K562 (cell line): ENCODE measurements at regions not wholly inside any gene's neighbourhood (a gene's known extent, or its start where the extent isn't known, plus 50 kb on each side); places are given as distances from the start of the nearest gene placed in this dataset.
A peak's percentile ranks its signal among the peaks of the same experiment; 100 is the strongest.

Experiments used
- ATAC-seq: fragments of 200-7000 bp; cut with Tn5 transposase; 3 replicates; pipeline ENCODE4 v1.9.1; 2020; ENCODE audit warnings: moderate library complexity
- BruUV-seq: library from RNA; stranded (reverse); fragments of 400-500 nt; replicated peaks from 2 replicates; lab custom pipeline; 2021; lab: Mats Ljungman, UMichigan
- CTCF ChIA-PET: fragments of 300-600 bp; formaldehyde crosslinking; extraction: SDS; loops from one replicate; lab custom pipeline; 2021; ENCODE audit warnings: low intra/inter-chr PET ratio; lab: Yijun Ruan, JAX
- POLR2A ChIA-PET: fragments of 300-600, 350-650 bp; sonication (Branson Sonifier 250); formaldehyde crosslinking; extraction: SDS; loops from one replicate; lab custom pipeline; 2021; ENCODE audit warnings: antibody characterized with exemption, inconsistent platforms; lab: Yijun Ruan, JAX
- DNase-seq, 4 experiments: peaks; one replicate each; pipeline versions ENCODE4 v3.0.0 to v3.0.0-alpha.2; 2011 to 2018; ENCODE audit warnings: low spot score in 3 of 4, mixed read lengths in 3 of 4; ENCODE audit errors: extremely low read depth in 1 of 4
- FAIRE-seq: peaks from 2 replicates; lab custom pipeline; 2011; peaks lifted over from hg19 to GRCh38; lab: Jason Lieb, UNC
- H2AFZ ChIP-seq: 2 replicates; pipeline ENCODE4 v1.6.0; 2011; ENCODE audit warnings: low read depth, low read length, control low read depth, inconsistent platforms
- H3K27ac ChIP-seq: fragments of 200-600 bp; 3 replicates; pipeline ENCODE4 v1.8.0; 2011; ENCODE audit warnings: low read depth, mild to moderate bottlenecking, control low read depth, inconsistent platforms, low read length, moderate library complexity, mixed read lengths; ENCODE audit errors: extremely low read depth
- H3K27me3 ChIP-seq, 2 experiments: fragments of 300-600 bp in 1 of 2; 2 replicates in 1 of 2; 3 replicates in 1 of 2; pipeline versions ENCODE4 v1.6.0 to v1.8.0; 2011; ENCODE audit warnings: inconsistent platforms in 2 of 2, low read length in 2 of 2, mild to moderate bottlenecking in 1 of 2, mixed read lengths in 1 of 2, moderate library complexity in 1 of 2; ENCODE audit not compliant: control insufficient read depth in 2 of 2, insufficient read depth in 2 of 2
- H3K36me3 ChIP-seq: fragments of 300-600 bp; 3 replicates; pipeline ENCODE4 v1.8.0; 2011; ENCODE audit warnings: mild to moderate bottlenecking, low read length, inconsistent platforms; ENCODE audit not compliant: control insufficient read depth, insufficient read depth
- H3K4me1 ChIP-seq, 2 experiments: fragments of 200-600 bp in 1 of 2; replicated peaks in 1 of 2; 2 replicates in 1 of 2; 3 replicates in 1 of 2; pipeline versions ENCODE4 v1.5.1 to v1.8.0; 2011; ENCODE audit warnings: inconsistent platforms in 2 of 2, low read length in 2 of 2, mild to moderate bottlenecking in 1 of 2, mixed read lengths in 1 of 2, moderate library complexity in 1 of 2; ENCODE audit not compliant: control insufficient read depth in 2 of 2, insufficient read depth in 2 of 2
- H3K4me2 ChIP-seq: 2 replicates; pipeline ENCODE4 v1.6.1; 2011; ENCODE audit warnings: low read length, control low read depth, inconsistent platforms, mixed read lengths; ENCODE audit not compliant: insufficient read depth
- H3K4me3 ChIP-seq: fragments of 200-600 bp; sonication (generic), shearing (Covaris generic); 2 replicates; pipeline ENCODE4 v1.5.1; 2016; ENCODE audit warnings: control low read depth, inconsistent platforms
- H3K79me2 ChIP-seq: fragments of 200-600 bp; 3 replicates; pipeline ENCODE4 v1.8.0; 2011; ENCODE audit warnings: low read length, inconsistent platforms; ENCODE audit not compliant: control insufficient read depth, insufficient read depth
- H3K9ac ChIP-seq, 2 experiments: 2 replicates each; pipeline versions ENCODE4 v1.6.0 to v1.6.1; 2011; ENCODE audit warnings: low read depth in 2 of 2, low read length in 2 of 2, control low read depth in 1 of 2, inconsistent platforms in 1 of 2, mild to moderate bottlenecking in 1 of 2, mixed read lengths in 1 of 2; ENCODE audit not compliant: insufficient read depth in 1 of 2
- H3K9me1 ChIP-seq: one replicate; pipeline ENCODE4 v1.6.0; 2011; ENCODE audit warnings: inconsistent platforms, mild to moderate bottlenecking, low read length, moderate library complexity; ENCODE audit not compliant: control insufficient read depth, insufficient read depth
- H3K9me3 ChIP-seq: replicated peaks from 2 replicates; pipeline ENCODE4 v1.5.1; 2011; ENCODE audit warnings: low read depth, low read length, inconsistent platforms; ENCODE audit not compliant: control insufficient read depth, insufficient read depth
- H4K20me1 ChIP-seq: replicated peaks from 2 replicates; pipeline ENCODE4 v1.6.1; 2011; ENCODE audit warnings: low read length, inconsistent platforms, mixed read lengths; ENCODE audit not compliant: control insufficient read depth, insufficient read depth
- MCM5 ChIP-seq: fragments of 450-650 bp; IDR thresholded peaks from 2 replicates; pipeline ENCODE4 v1.6.1; 2016; ENCODE audit warnings: low read depth
- SAFB2 ChIP-seq: fragments of 200-400 bp; formaldehyde crosslinking; IDR thresholded peaks from 2 replicates; pipeline ENCODE4 v1.6.1; 2018; ENCODE audit warnings: borderline replicate concordance, low read length, low read depth, moderate library complexity; ENCODE audit not compliant: severe bottlenecking
- WGBS: fragments of 100-300 bp; shearing (Covaris generic); methylation state at CpG from one replicate; pipeline ENCODE4 v1.1.6; 2016; ENCODE audit warnings: low coverage, mixed read lengths; ENCODE audit not compliant: insufficient coverage; ENCODE audit errors: missing lambda C conversion rate; 5-methylcytosine and 5-hydroxymethylcytosine counted together
- in situ Hi-C: fragments of 300-500 bp; cut with MboI; formaldehyde crosslinking; loops from 4 replicates; pipeline ENCODE4 v1.15.0; 2018; ENCODE audit warnings: inconsistent platforms, mixed read lengths
- intact Hi-C: fragments of 100-400 bp; cut with micrococcal nuclease; formaldehyde crosslinking; loops from 2 replicates; pipeline ENCODE4 v1.14.2; 2022
- TF ChIP-seq, protein P1 (sequence below), 3 experiments: IDR thresholded peaks in 2 of 3; conservative IDR thresholded peaks in 1 of 3; 2 replicates each; pipeline ENCODE4 v1.5.1; 2011 to 2012; ENCODE audit warnings: low read length in 3 of 3, mild to moderate bottlenecking in 3 of 3, control low read depth in 2 of 3, improper control_type of control experiment in 1 of 3, inconsistent platforms in 1 of 3, low read depth in 1 of 3, mixed read lengths in 1 of 3, moderate library complexity in 1 of 3; ENCODE audit not compliant: insufficient read depth in 2 of 3

DNA sequence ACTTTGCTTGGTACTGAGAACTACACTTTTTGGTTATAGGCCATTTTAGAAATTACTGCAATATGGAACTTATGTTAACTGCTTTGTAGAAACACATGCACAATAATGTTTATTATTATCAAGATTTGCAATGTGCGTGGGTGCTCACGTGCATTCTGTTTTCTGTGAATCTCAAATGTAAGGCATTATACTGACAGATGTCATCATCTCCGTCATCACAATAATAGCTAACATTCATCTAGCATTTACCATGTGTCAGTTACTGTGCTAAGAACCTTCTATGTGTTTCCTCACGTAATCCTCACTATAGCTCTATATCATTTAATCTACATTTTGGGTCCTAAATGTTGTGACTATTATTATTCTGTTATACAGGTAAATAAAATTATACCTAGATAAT lies 1214.8 kb upstream of the ADGRL4 start:
- Histone ChIP-seq H3K9me1 (no peaks in the 10 kb centered on the region), H2AFZ (no peak overlapping the region), H3K27me3 (no peaks in the 10 kb centered on the region), H3K36me3 (no peaks in the 10 kb centered on the region), H3K4me3 (no peak overlapping the region), H3K4me2 (no peak overlapping the region), H3K4me1 (no peaks in the 10 kb centered on the region), H3K9ac (no peak overlapping the region), H3K27ac (no peak overlapping the region), H3K9me3 (0 out of 2 replicates have a peak, but pooled peaks cover 2% of the 10 kb centered on the region), H4K20me1 (no peaks in the 10 kb centered on the region), H3K79me2 (no peaks in the 10 kb centered on the region)
- 0% methylated on average over 4 of the region's 4 CpGs for WGBS
- intact Hi-C loops = no loop called here
- BruUV-seq = no TSS peak
- in situ Hi-C loops = no loop called here
- no peak for DNase-seq
- CTCF ChIA-PET = no interaction called here
- FAIRE-seq = no peak
- ATAC-seq = no peak
- POLR2A ChIA-PET = no interaction called here
- TF ChIP-seq MCM5 = no peak

DNA sequence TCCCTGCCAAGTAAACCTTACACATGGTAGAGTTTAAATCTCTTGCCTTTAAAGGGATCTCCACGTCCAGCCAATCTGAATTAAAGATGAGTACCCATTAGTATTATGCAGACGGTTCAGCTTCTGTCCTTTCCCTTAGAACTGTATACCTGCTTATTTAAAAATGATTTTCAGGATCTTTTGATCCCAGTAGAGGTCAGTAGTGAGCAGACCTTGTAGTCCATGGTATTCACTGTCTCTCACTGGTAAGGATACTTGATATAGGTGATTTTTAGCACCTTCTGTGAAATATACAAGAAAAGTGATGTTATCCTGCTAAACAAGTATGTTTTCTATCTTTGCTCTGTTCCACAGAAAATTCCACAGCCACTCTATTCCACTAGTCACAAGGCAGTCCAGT lies 1211.6 kb upstream of the ADGRL4 start:
- BruUV-seq = no TSS peak
- Histone ChIP-seq H3K4me2 (no peak overlapping the region), H3K27ac (no peak overlapping the region), H3K27me3 (no peaks in the 10 kb centered on the region), H3K36me3 (no peaks in the 10 kb centered on the region), H3K4me1 (no peaks in the 10 kb centered on the region), H3K9me1 (no peaks in the 10 kb centered on the region), H3K9ac (no peak overlapping the region), H3K79me2 (no peaks in the 10 kb centered on the region), H4K20me1 (no peaks in the 10 kb centered on the region), H3K9me3 (no peaks in the 10 kb centered on the region; the same call in 1 of the 2 replicates), H3K4me3 (no peak overlapping the region), H2AFZ (no peak overlapping the region)
- intact Hi-C loops (no loop called here), in situ Hi-C loops (no loop called here)
- ChIA-PET POLR2A (no interaction called here), CTCF (no interaction called here)
- FAIRE-seq = no peak
- 3% methylated on average over 2 of the region's 2 CpGs for WGBS
- DNase-seq = peak in 3 of 4 experiments; percentile 4 to 33 (median 5)
- ATAC-seq = no peak
- TF ChIP-seq, protein P1, sequence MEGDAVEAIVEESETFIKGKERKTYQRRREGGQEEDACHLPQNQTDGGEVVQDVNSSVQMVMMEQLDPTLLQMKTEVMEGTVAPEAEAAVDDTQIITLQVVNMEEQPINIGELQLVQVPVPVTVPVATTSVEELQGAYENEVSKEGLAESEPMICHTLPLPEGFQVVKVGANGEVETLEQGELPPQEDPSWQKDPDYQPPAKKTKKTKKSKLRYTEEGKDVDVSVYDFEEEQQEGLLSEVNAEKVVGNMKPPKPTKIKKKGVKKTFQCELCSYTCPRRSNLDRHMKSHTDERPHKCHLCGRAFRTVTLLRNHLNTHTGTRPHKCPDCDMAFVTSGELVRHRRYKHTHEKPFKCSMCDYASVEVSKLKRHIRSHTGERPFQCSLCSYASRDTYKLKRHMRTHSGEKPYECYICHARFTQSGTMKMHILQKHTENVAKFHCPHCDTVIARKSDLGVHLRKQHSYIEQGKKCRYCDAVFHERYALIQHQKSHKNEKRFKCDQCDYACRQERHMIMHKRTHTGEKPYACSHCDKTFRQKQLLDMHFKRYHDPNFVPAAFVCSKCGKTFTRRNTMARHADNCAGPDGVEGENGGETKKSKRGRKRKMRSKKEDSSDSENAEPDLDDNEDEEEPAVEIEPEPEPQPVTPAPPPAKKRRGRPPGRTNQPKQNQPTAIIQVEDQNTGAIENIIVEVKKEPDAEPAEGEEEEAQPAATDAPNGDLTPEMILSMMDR (IDR thresholded peaks at IDR 0.05 in 2 of 3, conservative IDR thresholded peaks at IDR 0.05 in 1 of 3; ENCODE audit: insufficient read depth in 2 of 3, low read depth in 1 of 3, low read length in 3 of 3) = peak in 2 of 3 experiments; percentile 23 to 29; a peak in 1 of 6 replicates
- no peak for TF ChIP-seq SAFB2
